RWPE2 (cell line): ENCODE measurements at regions not wholly inside any gene's neighbourhood (a gene's known extent, or its start where the extent isn't known, plus 50 kb on each side); places are given as distances from the start of the nearest gene placed in this dataset.

Experiments used
- ATAC-seq: fragments of 200-7000 bp; cut with Tn5 transposase; 3 replicates; pipeline ENCODE4 v1.9.1; 2021; ENCODE audit warnings: low read depth
- DNase-seq: peaks from one replicate; pipeline ENCODE4 v3.0.0-alpha.2; 2020; ENCODE audit warnings: low spot score
- H3K27ac ChIP-seq: fragments of 450-650 bp; 2 replicates; pipeline ENCODE4 v1.5.1; 2017; ENCODE audit warnings: mild to moderate bottlenecking; ENCODE audit not compliant: poor library complexity, severe bottlenecking
- H3K27me3 ChIP-seq: fragments of 250-450 bp; sonication (Bioruptor Pico); 2 replicates; pipeline ENCODE4 v1.5.1; 2021; ENCODE audit warnings: mild to moderate bottlenecking, moderate library complexity; ENCODE audit not compliant: insufficient read depth, poor library complexity, severe bottlenecking
- H3K36me3 ChIP-seq: fragments of 250-450 bp; sonication (Bioruptor Pico); 2 replicates; pipeline ENCODE4 v1.5.1; 2020; ENCODE audit warnings: low read depth, mild to moderate bottlenecking, moderate library complexity
- H3K4me1 ChIP-seq: fragments of 250-450 bp; sonication (Bioruptor Pico); 2 replicates; pipeline ENCODE4 v1.5.1; 2021; ENCODE audit warnings: mild to moderate bottlenecking, moderate library complexity; ENCODE audit not compliant: insufficient read depth, poor library complexity, severe bottlenecking
- H3K4me3 ChIP-seq: fragments of 250-450 bp; sonication (Bioruptor Pico); 2 replicates; pipeline ENCODE4 v1.5.1; 2021; ENCODE audit warnings: mild to moderate bottlenecking, moderate library complexity; ENCODE audit not compliant: severe bottlenecking
- H3K9me3 ChIP-seq: fragments of 250-450 bp; sonication (Bioruptor Pico); 2 replicates; pipeline ENCODE4 v1.5.1; 2021; ENCODE audit warnings: mild to moderate bottlenecking, moderate library complexity; ENCODE audit not compliant: severe bottlenecking
- TF ChIP-seq, protein P1 (sequence below): fragments of 450-650 bp; IDR thresholded peaks from one replicate; pipeline ENCODE4 v1.5.1; 2017; ENCODE audit warnings: mild to moderate bottlenecking, moderate library complexity; ENCODE audit not compliant: poor library complexity, severe bottlenecking

DNA sequence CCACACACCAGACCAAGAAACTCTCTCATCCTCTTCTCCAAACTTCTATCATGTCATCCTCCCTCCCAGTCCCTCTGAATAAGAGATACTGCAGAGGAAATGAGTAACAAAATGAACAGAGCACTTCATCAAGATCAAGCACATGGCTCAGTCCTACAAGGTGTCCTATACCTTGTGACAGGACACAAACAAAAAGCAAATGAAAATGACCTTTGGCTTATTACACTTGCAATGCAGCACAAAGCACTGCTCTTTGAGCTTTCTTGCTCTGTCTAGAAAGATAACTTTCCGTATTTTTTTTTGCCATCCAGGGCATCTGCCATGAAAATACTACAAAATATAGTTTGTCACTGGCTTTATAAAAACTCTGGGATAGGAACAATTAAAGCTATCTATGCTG lies 402.7 kb downstream of the HNRNPD start:
- H3K4me3 ChIP-seq = no peak overlapping the region
- TF ChIP-seq, protein P1, sequence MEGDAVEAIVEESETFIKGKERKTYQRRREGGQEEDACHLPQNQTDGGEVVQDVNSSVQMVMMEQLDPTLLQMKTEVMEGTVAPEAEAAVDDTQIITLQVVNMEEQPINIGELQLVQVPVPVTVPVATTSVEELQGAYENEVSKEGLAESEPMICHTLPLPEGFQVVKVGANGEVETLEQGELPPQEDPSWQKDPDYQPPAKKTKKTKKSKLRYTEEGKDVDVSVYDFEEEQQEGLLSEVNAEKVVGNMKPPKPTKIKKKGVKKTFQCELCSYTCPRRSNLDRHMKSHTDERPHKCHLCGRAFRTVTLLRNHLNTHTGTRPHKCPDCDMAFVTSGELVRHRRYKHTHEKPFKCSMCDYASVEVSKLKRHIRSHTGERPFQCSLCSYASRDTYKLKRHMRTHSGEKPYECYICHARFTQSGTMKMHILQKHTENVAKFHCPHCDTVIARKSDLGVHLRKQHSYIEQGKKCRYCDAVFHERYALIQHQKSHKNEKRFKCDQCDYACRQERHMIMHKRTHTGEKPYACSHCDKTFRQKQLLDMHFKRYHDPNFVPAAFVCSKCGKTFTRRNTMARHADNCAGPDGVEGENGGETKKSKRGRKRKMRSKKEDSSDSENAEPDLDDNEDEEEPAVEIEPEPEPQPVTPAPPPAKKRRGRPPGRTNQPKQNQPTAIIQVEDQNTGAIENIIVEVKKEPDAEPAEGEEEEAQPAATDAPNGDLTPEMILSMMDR = no peak
- DNase-seq (no peak), ATAC-seq (no peak)
- no peaks in the 10 kb centered on the region for H3K36me3 ChIP-seq
- H3K9me3 ChIP-seq = no peaks in the 10 kb centered on the region
- no peaks in the 10 kb centered on the region for H3K4me1 ChIP-seq
- H3K27me3 ChIP-seq = no peaks in the 10 kb centered on the region
- no peak overlapping the region for H3K27ac ChIP-seq

DNA sequence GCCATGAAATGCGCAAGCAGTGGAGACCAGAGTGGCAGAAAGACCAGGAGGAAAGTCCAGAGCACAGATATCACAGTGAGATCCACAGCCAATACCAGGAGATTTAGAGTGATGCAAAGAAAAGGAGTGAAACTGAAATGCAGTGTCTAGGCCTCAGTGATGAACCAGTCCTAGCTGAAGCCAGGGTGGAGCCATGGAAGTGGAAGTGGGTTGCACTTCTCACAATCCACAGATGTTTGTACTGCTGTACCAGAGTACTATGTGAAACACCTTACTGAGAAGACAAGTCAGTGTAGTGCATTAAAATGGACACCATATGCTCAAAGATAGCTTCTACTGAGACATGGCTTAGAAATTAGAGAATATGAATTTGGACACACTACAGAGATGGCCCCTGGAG lies 403.3 kb downstream of the HNRNPD start:
- H3K27me3 ChIP-seq = no peaks in the 10 kb centered on the region
- ATAC-seq = no peak
- H3K4me1 ChIP-seq = no peaks in the 10 kb centered on the region
- TF ChIP-seq, protein P1 = no peak
- no peaks in the 10 kb centered on the region for H3K9me3 ChIP-seq
- no peaks in the 10 kb centered on the region for H3K36me3 ChIP-seq
- H3K27ac ChIP-seq = no peak overlapping the region
- DNase-seq = no peak
- H3K4me3 ChIP-seq = no peak overlapping the region

DNA sequence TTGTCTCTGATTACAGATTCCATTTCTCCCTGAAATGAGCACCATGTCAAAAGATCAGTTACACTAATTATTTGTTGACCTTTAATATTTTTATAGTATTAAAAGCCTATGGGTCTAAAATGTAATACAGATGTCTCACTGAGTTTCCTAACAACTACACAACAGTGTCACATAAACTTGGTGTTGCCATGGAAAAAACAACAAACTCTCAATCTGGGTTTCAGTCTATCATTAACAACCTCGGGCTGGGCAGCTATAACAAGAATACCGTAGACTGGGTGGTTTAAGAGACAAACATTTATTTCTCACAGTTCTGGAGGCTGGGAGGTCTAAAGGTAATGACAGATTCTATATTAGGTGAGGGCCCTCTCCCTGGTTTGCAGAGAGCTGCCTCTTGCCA lies 407.1 kb downstream of the HNRNPD start:
- TF ChIP-seq, protein P1 = no peak
- H3K27ac ChIP-seq = no peak overlapping the region
- H3K4me3 ChIP-seq = no peak overlapping the region
- H3K4me1 ChIP-seq = no peaks in the 10 kb centered on the region
- H3K27me3 ChIP-seq = no peaks in the 10 kb centered on the region
- ATAC-seq = no peak
- no peaks in the 10 kb centered on the region for H3K36me3 ChIP-seq
- H3K9me3 ChIP-seq = no peaks in the 10 kb centered on the region
- DNase-seq = no peak

DNA sequence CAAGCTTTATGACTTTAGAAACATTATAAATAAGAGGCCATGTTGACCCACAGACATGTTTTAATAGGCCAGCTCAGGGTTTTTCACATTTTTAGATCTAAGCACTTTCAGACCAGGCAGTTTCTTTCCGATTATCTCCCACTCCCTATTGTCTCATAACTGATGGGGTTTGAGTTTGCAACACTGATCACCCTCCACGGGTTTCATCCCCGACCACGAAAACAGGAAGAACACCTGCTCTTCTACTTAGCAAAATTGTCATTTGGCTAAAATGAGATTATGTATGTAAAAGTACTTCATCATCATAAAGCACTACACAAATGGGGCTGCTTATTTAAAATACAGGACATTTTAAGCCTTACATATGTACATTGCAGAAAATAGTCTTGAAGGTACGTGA lies 407.9 kb downstream of the HNRNPD start:
- no peaks in the 10 kb centered on the region for H3K36me3 ChIP-seq
- TF ChIP-seq, protein P1 = no peak
- no peak overlapping the region for H3K27ac ChIP-seq
- no peaks in the 10 kb centered on the region for H3K4me1 ChIP-seq
- DNase-seq (no peak), ATAC-seq (no peak)
- no peaks in the 10 kb centered on the region for H3K9me3 ChIP-seq
- no peak overlapping the region for H3K4me3 ChIP-seq
- no peaks in the 10 kb centered on the region for H3K27me3 ChIP-seq

DNA sequence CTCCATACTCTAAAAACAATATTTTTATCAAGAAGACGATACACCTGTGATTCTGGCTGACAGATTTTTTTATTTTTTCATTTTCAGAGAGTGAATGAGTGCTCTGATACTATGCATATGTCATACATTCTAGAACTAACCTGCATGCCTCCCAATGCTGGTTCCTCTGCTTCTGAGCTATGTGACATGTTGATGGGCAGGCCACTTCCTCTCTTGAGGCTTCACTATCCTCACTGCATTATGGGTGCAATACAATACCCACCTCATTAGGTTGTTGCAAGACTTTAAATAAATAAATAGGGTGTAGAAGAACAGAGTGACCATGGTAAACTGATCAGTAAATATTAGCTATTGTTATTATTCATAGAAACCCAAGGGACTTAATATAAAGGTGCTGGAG lies 408.3 kb downstream of the HNRNPD start:
- H3K27ac ChIP-seq = no peak overlapping the region
- no peaks in the 10 kb centered on the region for H3K9me3 ChIP-seq
- H3K36me3 ChIP-seq = no peaks in the 10 kb centered on the region
- H3K4me3 ChIP-seq = no peak overlapping the region
- no peaks in the 10 kb centered on the region for H3K4me1 ChIP-seq
- DNase-seq = no peak
- ATAC-seq = no peak
- H3K27me3 ChIP-seq = no peaks in the 10 kb centered on the region
- TF ChIP-seq, protein P1 = no peak
